Endothelial cell of umbilical vein (primary cell): ENCODE measurements at regions not wholly inside any gene's neighbourhood (a gene's known extent, or its start where the extent isn't known, plus 50 kb on each side); places are given as distances from the start of the nearest gene placed in this dataset.
A peak's percentile ranks its signal among the peaks of the same experiment; 100 is the strongest.

Experiments used
- BruUV-seq: library from RNA; stranded (reverse); fragments of 400-500 nt; replicated peaks from 2 replicates; lab custom pipeline; 2021; lab: Mats Ljungman, UMichigan
- CTCF ChIA-PET: fragments of 300-600, 350-600 bp; sonication (Branson Sonifier 250); formaldehyde crosslinking; loops from one replicate; lab custom pipeline; 2021; ENCODE audit warnings: antibody characterized with exemption, inconsistent platforms; lab: Charles Lee
- POLR2A ChIA-PET: fragments of 300-600, 350-600 bp; sonication (Branson Sonifier 250); formaldehyde crosslinking; loops from one replicate; lab custom pipeline; 2021; ENCODE audit warnings: antibody characterized with exemption, inconsistent platforms; lab: Charles Lee
- DNase-seq: peaks from one replicate; pipeline ENCODE4 v3.0.0-alpha.2; 2011; ENCODE audit warnings: low read depth, low spot score
- FAIRE-seq: peaks from 2 replicates; lab custom pipeline; 2011; peaks lifted over from hg19 to GRCh38; lab: Jason Lieb, UNC
- H2AFZ ChIP-seq: 2 replicates; pipeline ENCODE4 v1.6.0; 2012; ENCODE audit warnings: low read depth, low read length, control low read depth, inconsistent platforms
- H3K27ac ChIP-seq: 2 replicates; pipeline ENCODE4 v1.5.1; 2011; ENCODE audit warnings: low read depth, mild to moderate bottlenecking, control low read depth, low read length, moderate library complexity; ENCODE audit not compliant: insufficient read depth
- H3K27me3 ChIP-seq, 2 experiments: 2 replicates each; pipeline versions ENCODE4 v1.6.0 to v1.6.1; 2011; ENCODE audit warnings: low read length in 2 of 2, mixed read lengths in 1 of 2; ENCODE audit not compliant: control insufficient read depth in 2 of 2, insufficient read depth in 2 of 2
- H3K36me3 ChIP-seq, 2 experiments: 2 replicates in 1 of 2; 3 replicates in 1 of 2; pipeline ENCODE4 v1.5.1; 2011; ENCODE audit warnings: low read length in 2 of 2, mild to moderate bottlenecking in 1 of 2, moderate library complexity in 1 of 2; ENCODE audit not compliant: control insufficient read depth in 2 of 2, insufficient read depth in 2 of 2; ENCODE audit errors: extremely low read depth in 1 of 2
- H3K4me1 ChIP-seq: 3 replicates; pipeline ENCODE4 v1.5.1; 2011; ENCODE audit warnings: mild to moderate bottlenecking, low read length; ENCODE audit not compliant: control insufficient read depth, insufficient read depth; ENCODE audit errors: extremely low read depth
- H3K4me2 ChIP-seq: 2 replicates; pipeline ENCODE4 v1.6.1; 2011; ENCODE audit warnings: low read length, control low read depth, mixed read lengths; ENCODE audit not compliant: insufficient read depth
- H3K4me3 ChIP-seq, 3 experiments: fragments of 200-600 bp in 1 of 3; sonication (generic), shearing (Covaris generic) in 1 of 3; replicated peaks in 1 of 3; 2 replicates each; pipeline ENCODE4 v1.5.1; 2011 to 2016; ENCODE audit warnings: control low read depth in 3 of 3, low read length in 3 of 3, mild to moderate bottlenecking in 2 of 3, inconsistent platforms in 1 of 3, low read depth in 1 of 3, moderate library complexity in 1 of 3; ENCODE audit not compliant: insufficient read depth in 1 of 3
- H3K79me2 ChIP-seq: 2 replicates; pipeline ENCODE4 v1.6.0; 2012; ENCODE audit warnings: low read length, inconsistent platforms; ENCODE audit not compliant: control insufficient read depth, insufficient read depth
- H3K9ac ChIP-seq: replicated peaks from 2 replicates; pipeline ENCODE3; 2011; ENCODE audit warnings: low read length, control low read depth; ENCODE audit not compliant: insufficient read depth; ENCODE audit errors: extremely low read depth
- H3K9me1 ChIP-seq: replicated peaks from 3 replicates; pipeline ENCODE4 v1.6.0; 2011; ENCODE audit warnings: mild to moderate bottlenecking, low read length; ENCODE audit not compliant: control insufficient read depth, insufficient read depth; ENCODE audit errors: extremely low read depth
- H3K9me3 ChIP-seq: replicated peaks from 2 replicates; pipeline ENCODE4 v1.5.1; 2012; ENCODE audit warnings: low read length, inconsistent platforms; ENCODE audit not compliant: control insufficient read depth, insufficient read depth
- H4K20me1 ChIP-seq: replicated peaks from 2 replicates; pipeline ENCODE3; 2011; ENCODE audit warnings: mild to moderate bottlenecking, low read length; ENCODE audit not compliant: control insufficient read depth, insufficient read depth; ENCODE audit errors: extremely low read depth
- CTCF ChIP-seq, 2 donors: IDR thresholded peaks; 1 replicate in 1 of 2; 2 replicates in 1 of 2; pipeline ENCODE4 v1.5.1; 2011; ENCODE audit warnings: low read length in 2 of 2, mild to moderate bottlenecking in 2 of 2, moderate library complexity in 2 of 2, control low read depth in 1 of 2, inconsistent platforms in 1 of 2, low read depth in 1 of 2; ENCODE audit not compliant: insufficient read depth in 1 of 2; ENCODE audit errors: extremely low read depth in 1 of 2
- EZH2 ChIP-seq: IDR thresholded peaks from 2 replicates; pipeline ENCODE4 v1.6.1; 2012; ENCODE audit warnings: borderline replicate concordance, low read depth, mild to moderate bottlenecking, moderate library complexity, low read length, inconsistent platforms; ENCODE audit not compliant: severe bottlenecking
- FOS ChIP-seq: IDR thresholded peaks from 2 replicates; pipeline ENCODE4 v1.6.1; 2011; ENCODE audit warnings: mild to moderate bottlenecking, low read length, moderate library complexity, borderline replicate concordance; ENCODE audit not compliant: insufficient read depth
- GATA2 ChIP-seq: IDR thresholded peaks from 2 replicates; pipeline ENCODE4 v1.7.0; 2011; ENCODE audit warnings: low read depth, mild to moderate bottlenecking, moderate library complexity, mixed read lengths, low read length; ENCODE audit not compliant: insufficient read length, insufficient read depth
- JUN ChIP-seq: IDR thresholded peaks from 2 replicates; pipeline ENCODE4 v1.6.1; 2011; ENCODE audit warnings: borderline replicate concordance, low read depth; ENCODE audit not compliant: insufficient read length, insufficient read depth
- MYC ChIP-seq: IDR thresholded peaks from one replicate; pipeline ENCODE4 v1.6.1; 2011; ENCODE audit warnings: mild to moderate bottlenecking, low read depth, low read length
- POLR2A ChIP-seq: IDR thresholded peaks from 2 replicates; pipeline ENCODE4 v1.6.1; 2012; ENCODE audit warnings: low read depth, mild to moderate bottlenecking, control low read depth, low read length
- POLR2AphosphoS5 ChIP-seq: IDR thresholded peaks from 2 replicates; pipeline ENCODE4 v1.6.1; 2012; ENCODE audit warnings: low read depth, mild to moderate bottlenecking, control low read depth, low read length, moderate library complexity; ENCODE audit not compliant: insufficient read depth
- dilution Hi-C: fragments of 300-500 bp; cut with MboI; formaldehyde crosslinking; loops from one replicate; pipeline ENCODE4 v1.15.0; 2019; ENCODE audit warnings: low sequenced_read_pairs; ENCODE audit not compliant: extremely low pct_ligation_motif_present
- intact Hi-C: fragments of 100-400 bp; cut with micrococcal nuclease; formaldehyde crosslinking; loops from one replicate; pipeline ENCODE4 v1.10.0; 2022
- TF ChIP-seq, protein P1 (sequence below): IDR thresholded peaks from 2 replicates; pipeline ENCODE4 v1.6.1; 2011; ENCODE audit not compliant: insufficient read depth, insufficient read length

GRCh38 chr3:81173514-81173913 is 587.9 kb downstream of the GBE1 start:
- ChIA-PET POLR2A (no interaction called here), CTCF (interaction anchor here (1.3 to 1.5 kb wide), 2 partner anchors 236 to 1652 kb away, joined by 3 to 4 read pairs; no protein-coding TSS in a partner anchor)
- H3K36me3 ChIP-seq = no peaks in the 10 kb centered on the region
- no peaks in the 10 kb centered on the region for H3K4me1 ChIP-seq
- no peaks in the 10 kb centered on the region for H3K79me2 ChIP-seq
- no peaks in the 10 kb centered on the region for H3K27me3 ChIP-seq
- DNase-seq (peak; percentile 36), FAIRE-seq (peak; percentile 76)
- no peaks in the 10 kb centered on the region for H3K9me3 ChIP-seq
- dilution Hi-C loops (no loop called here), intact Hi-C loops (no loop called here)
- H3K4me2 ChIP-seq = no peak overlapping the region
- TF ChIP-seq MYC = no peak
- TF ChIP-seq GATA2 = no peak
- no peak for TF ChIP-seq JUN
- peak in 1 of 2 donors; percentile 29 for TF ChIP-seq CTCF (IDR thresholded peaks at IDR 0.05; ENCODE audit: extremely low read depth in 1 of 2, insufficient read depth in 1 of 2, low read depth in 1 of 2, low read length in 2 of 2)
- no peak for TF ChIP-seq POLR2AphosphoS5
- no peak for TF ChIP-seq FOS
- TF ChIP-seq, protein P1, sequence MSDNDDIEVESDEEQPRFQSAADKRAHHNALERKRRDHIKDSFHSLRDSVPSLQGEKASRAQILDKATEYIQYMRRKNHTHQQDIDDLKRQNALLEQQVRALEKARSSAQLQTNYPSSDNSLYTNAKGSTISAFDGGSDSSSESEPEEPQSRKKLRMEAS = no peak
- TF ChIP-seq POLR2A = no peak
- TF ChIP-seq EZH2 = no peak
- no peak overlapping the region for H3K27ac ChIP-seq
- no peak overlapping the region for H3K9ac ChIP-seq
- no peak overlapping the region for H3K4me3 ChIP-seq
- H4K20me1 ChIP-seq = no peaks in the 10 kb centered on the region
- no peak overlapping the region for H2AFZ ChIP-seq
- no TSS peak for BruUV-seq
- H3K9me1 ChIP-seq = no peaks in the 10 kb centered on the region
